Duodenal mucosa (tissue), 2 donors: ENCODE measurements at regions not wholly inside any gene's neighbourhood (a gene's known extent, or its start where the extent isn't known, plus 50 kb on each side); places are given as distances from the start of the nearest gene placed in this dataset.

Experiments
- H3K27ac ChIP-seq: one replicate; pipeline ENCODE4 v1.7.0; 2013; ENCODE audit warnings: low read depth, low read length
- H3K27me3 ChIP-seq, 2 donors: one replicate each; pipeline ENCODE4 v1.7.0; 2013; ENCODE audit warnings: low read length in 2 of 2, control low read depth in 1 of 2; ENCODE audit not compliant: insufficient read depth in 2 of 2, control insufficient read depth in 1 of 2
- H3K36me3 ChIP-seq, 2 donors: one replicate each; pipeline ENCODE4 v1.7.0; 2013; ENCODE audit warnings: low read length in 2 of 2, control low read depth in 1 of 2; ENCODE audit not compliant: insufficient read depth in 2 of 2, control insufficient read depth in 1 of 2
- H3K4me1 ChIP-seq, 2 donors: one replicate each; pipeline ENCODE4 v1.7.0; 2013; ENCODE audit warnings: low read length in 2 of 2, control low read depth in 1 of 2; ENCODE audit not compliant: insufficient read depth in 2 of 2, control insufficient read depth in 1 of 2
- H3K4me3 ChIP-seq, 2 donors: one replicate each; pipeline ENCODE4 v1.7.0; 2013; ENCODE audit warnings: low read length in 2 of 2, low read depth in 1 of 2
- H3K9ac ChIP-seq, 2 donors: one replicate each; pipeline ENCODE4 v1.7.0; 2013; ENCODE audit warnings: low read length in 2 of 2, low read depth in 1 of 2
- H3K9me3 ChIP-seq, 2 donors: one replicate each; pipeline ENCODE4 v1.7.0; 2013; ENCODE audit warnings: low read length in 2 of 2, control low read depth in 1 of 2; ENCODE audit not compliant: control insufficient read depth in 1 of 2

GRCh38 chr5:104146652-104147051 lies 584.1 kb upstream of the NUDT12 start:
- Histone ChIP-seq H3K27ac (no peak overlapping the region), H3K4me1 (no peaks in the 10 kb centered on the region), H3K9ac (no peak overlapping the region), H3K4me3 (no peak overlapping the region), H3K9me3 (peaks cover 0 to 4% of the 10 kb centered on the region in 2 donors), H3K27me3 (no peaks in the 10 kb centered on the region), H3K36me3 (no peaks in the 10 kb centered on the region)

GRCh38 chr5:104139840-104140239 lies 577.3 kb upstream of the NUDT12 start:
- H3K9ac ChIP-seq, result no peak overlapping the region
- H3K27me3 ChIP-seq, result no peaks in the 10 kb centered on the region
- H3K36me3 ChIP-seq, result no peaks in the 10 kb centered on the region
- H3K4me1 ChIP-seq, result no peaks in the 10 kb centered on the region
- peaks cover 0 to 3% of the 10 kb centered on the region in 2 donors for H3K9me3 ChIP-seq
- H3K4me3 ChIP-seq, result no peak overlapping the region
- no peak overlapping the region for H3K27ac ChIP-seq

GRCh38 chr5:104130320-104130719 lies 567.7 kb upstream of the NUDT12 start:
- no peaks in the 10 kb centered on the region for H3K4me1 ChIP-seq
- no peak overlapping the region for H3K9ac ChIP-seq
- H3K4me3 ChIP-seq, result no peak overlapping the region
- H3K9me3 ChIP-seq, result peaks cover 0 to 4% of the 10 kb centered on the region in 2 donors
- H3K36me3 ChIP-seq, result no peaks in the 10 kb centered on the region
- no peak overlapping the region for H3K27ac ChIP-seq
- H3K27me3 ChIP-seq, result no peaks in the 10 kb centered on the region

- no peak overlapping the region for H3K4me3 ChIP-seq
Observed at GRCh38 chr5:104128348-104128747, 565.8 kb upstream of the NUDT12 start.

GRCh38 chr5:104126980-104127379 lies 564.4 kb upstream of the NUDT12 start:
- no peaks in the 10 kb centered on the region for H3K4me1 ChIP-seq
- H3K36me3 ChIP-seq, result no peaks in the 10 kb centered on the region
- no peaks in the 10 kb centered on the region for H3K9me3 ChIP-seq
- H3K9ac ChIP-seq, result no peak overlapping the region
- H3K27me3 ChIP-seq, result no peaks in the 10 kb centered on the region
- H3K4me3 ChIP-seq, result no peak overlapping the region
- no peak overlapping the region for H3K27ac ChIP-seq

More at GRCh38 chr5:104128348-104128747, 565.8 kb upstream of the NUDT12 start:
- Histone ChIP-seq H3K9me3 (no peaks in the 10 kb centered on the region), H3K36me3 (no peaks in the 10 kb centered on the region), H3K9ac (no peak overlapping the region), H3K27ac (no peak overlapping the region), H3K4me1 (no peaks in the 10 kb centered on the region), H3K27me3 (no peaks in the 10 kb centered on the region)

GRCh38 chr5:104119529-104119928 lies 556.9 kb upstream of the NUDT12 start:
- Histone ChIP-seq H3K4me3 (no peak overlapping the region), H3K9me3 (no peaks in the 10 kb centered on the region), H3K27ac (no peak overlapping the region), H3K9ac (no peak overlapping the region), H3K4me1 (no peaks in the 10 kb centered on the region), H3K27me3 (no peaks in the 10 kb centered on the region), H3K36me3 (no peaks in the 10 kb centered on the region)

GRCh38 chr5:104111632-104112031 lies 549.0 kb upstream of the NUDT12 start:
- Histone ChIP-seq H3K27me3 (no peaks in the 10 kb centered on the region), H3K9me3 (peaks cover 0 to 9% of the 10 kb centered on the region in 2 donors), H3K36me3 (no peaks in the 10 kb centered on the region), H3K27ac (no peak overlapping the region), H3K4me3 (no peak overlapping the region), H3K4me1 (no peaks in the 10 kb centered on the region), H3K9ac (no peak overlapping the region)

- Histone ChIP-seq H3K9ac (no peak overlapping the region), H3K4me1 (no peaks in the 10 kb centered on the region), H3K9me3 (peaks cover 0 to 7% of the 10 kb centered on the region in 2 donors), H3K4me3 (no peak overlapping the region), H3K27ac (no peak overlapping the region), H3K27me3 (no peaks in the 10 kb centered on the region), H3K36me3 (no peaks in the 10 kb centered on the region)
Observed at GRCh38 chr5:104096451-104096850, 533.9 kb upstream of the NUDT12 start.

- Histone ChIP-seq H3K27ac (no peak overlapping the region), H3K36me3 (no peaks in the 10 kb centered on the region), H3K9me3 (peaks cover 0 to 7% of the 10 kb centered on the region in 2 donors), H3K9ac (no peak overlapping the region), H3K27me3 (no peaks in the 10 kb centered on the region), H3K4me1 (no peaks in the 10 kb centered on the region), H3K4me3 (no peak overlapping the region)
Observed at GRCh38 chr5:104095527-104095926, 532.9 kb upstream of the NUDT12 start.

GRCh38 chr5:104088876-104089778 lies 526.5 kb upstream of the NUDT12 start:
- H3K27me3 ChIP-seq, result no peaks in the 10 kb centered on the region
- no peak overlapping the region for H3K27ac ChIP-seq
- H3K4me3 ChIP-seq, result no peak overlapping the region
- H3K36me3 ChIP-seq, result no peaks in the 10 kb centered on the region
- no peak overlapping the region for H3K9ac ChIP-seq
- H3K9me3 ChIP-seq, result peaks cover 0 to 11% of the 10 kb centered on the region in 2 donors
- no peaks in the 10 kb centered on the region for H3K4me1 ChIP-seq
